Prostate gland (tissue), 2 donors: ENCODE measurements at regions not wholly inside any gene's neighbourhood (a gene's known extent, or its start where the extent isn't known, plus 50 kb on each side); places are given as distances from the start of the nearest gene placed in this dataset.
A peak's percentile ranks its signal among the peaks of the same experiment; 100 is the strongest.
"Not testable (repeated sequence)": the region's sequence is repeated elsewhere in the genome, so short reads cannot be mapped to it uniquely, and the experiment has no call there.

Experiments used
- DNase-seq: peaks from one replicate; pipeline ENCODE4 v3.0.0-alpha.2; 2019; ENCODE audit warnings: low spot score
- H3K27ac ChIP-seq, 2 donors: fragments of 200-600 bp; sonication (generic); 2 replicates each; pipeline ENCODE4 v1.5.1; 2017 to 2019
- H3K27me3 ChIP-seq: fragments of 200-600 bp; sonication (generic); replicated peaks from 2 replicates; pipeline ENCODE4 v1.5.1; 2019; ENCODE audit not compliant: insufficient read depth
- H3K36me3 ChIP-seq, 2 donors: fragments of 200-600 bp; sonication (generic); 1 replicate in 1 of 2; 2 replicates in 1 of 2; pipeline versions ENCODE4 v1.5.1 to v1.8.1; 2017 to 2019
- H3K4me1 ChIP-seq: fragments of 200-600 bp; sonication (generic); replicated peaks from 2 replicates; pipeline ENCODE4 v1.5.1; 2019
- H3K4me3 ChIP-seq, 2 donors: fragments of 200-600 bp; sonication (generic); 2 replicates each; pipeline ENCODE4 v1.5.1; 2017 to 2019
- H3K9me3 ChIP-seq: fragments of 200-600 bp; sonication (generic); 2 replicates; pipeline ENCODE4 v1.5.1; 2017
- POLR2A ChIP-seq: fragments of 450-650 bp; IDR thresholded peaks from one replicate; pipeline ENCODE4 v1.6.1; 2016; ENCODE audit warnings: antibody characterized with exemption, mild to moderate bottlenecking
- POLR2AphosphoS5 ChIP-seq: sonication (generic); formaldehyde crosslinking; IDR thresholded peaks from one replicate; pipeline ENCODE4 v1.6.1; 2017; ENCODE audit warnings: antibody characterized with exemption
- WGBS: methylation state at CpG from one replicate; pipeline ENCODE4 v1.1.5; 2018; 5-methylcytosine and 5-hydroxymethylcytosine counted together
- intact Hi-C: fragments of 100-400 bp; cut with DNase I; formaldehyde crosslinking; loops from one replicate; pipeline ENCODE4 v1.14.2; 2022
- TF ChIP-seq, protein P1 (sequence below), 4 experiments: fragments of 200-600 bp in 2 of 4; fragments of 450-650 bp in 2 of 4; sonication (generic) in 2 of 4; IDR thresholded peaks; 1 replicate in 3 of 4; 2 replicates in 1 of 4; pipeline ENCODE4 v1.5.1; 2016 to 2019; ENCODE audit warnings: antibody characterized with exemption in 4 of 4, mild to moderate bottlenecking in 2 of 4, moderate library complexity in 2 of 4

DNA sequence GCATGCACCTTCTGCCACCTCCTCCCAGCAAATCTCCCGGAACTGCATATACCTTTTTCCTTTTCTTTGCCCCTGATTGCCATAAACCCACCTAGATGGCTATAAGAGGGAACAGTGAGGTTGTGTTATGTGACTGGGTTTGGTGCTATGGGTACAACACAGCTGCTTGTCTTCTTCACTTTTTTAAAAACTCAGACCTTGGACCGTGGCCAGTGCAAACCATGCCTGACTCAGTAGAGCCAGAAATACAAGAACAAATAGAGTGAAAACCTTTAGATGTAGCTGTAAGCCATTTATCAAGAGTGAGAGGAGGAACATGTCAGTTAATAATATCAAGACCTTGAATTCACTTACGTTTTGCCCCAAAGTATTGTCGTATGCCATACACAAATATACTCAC is 267.4 kb upstream of the CHAC2 start:
- Histone ChIP-seq H3K27ac (no peak overlapping the region), H3K27me3 (no peaks in the 10 kb centered on the region), H3K4me3 (no peak overlapping the region), H3K4me1 (no peaks in the 10 kb centered on the region), H3K9me3 (no peaks in the 10 kb centered on the region), H3K36me3 (no peaks in the 10 kb centered on the region)
- TF ChIP-seq, protein P1, sequence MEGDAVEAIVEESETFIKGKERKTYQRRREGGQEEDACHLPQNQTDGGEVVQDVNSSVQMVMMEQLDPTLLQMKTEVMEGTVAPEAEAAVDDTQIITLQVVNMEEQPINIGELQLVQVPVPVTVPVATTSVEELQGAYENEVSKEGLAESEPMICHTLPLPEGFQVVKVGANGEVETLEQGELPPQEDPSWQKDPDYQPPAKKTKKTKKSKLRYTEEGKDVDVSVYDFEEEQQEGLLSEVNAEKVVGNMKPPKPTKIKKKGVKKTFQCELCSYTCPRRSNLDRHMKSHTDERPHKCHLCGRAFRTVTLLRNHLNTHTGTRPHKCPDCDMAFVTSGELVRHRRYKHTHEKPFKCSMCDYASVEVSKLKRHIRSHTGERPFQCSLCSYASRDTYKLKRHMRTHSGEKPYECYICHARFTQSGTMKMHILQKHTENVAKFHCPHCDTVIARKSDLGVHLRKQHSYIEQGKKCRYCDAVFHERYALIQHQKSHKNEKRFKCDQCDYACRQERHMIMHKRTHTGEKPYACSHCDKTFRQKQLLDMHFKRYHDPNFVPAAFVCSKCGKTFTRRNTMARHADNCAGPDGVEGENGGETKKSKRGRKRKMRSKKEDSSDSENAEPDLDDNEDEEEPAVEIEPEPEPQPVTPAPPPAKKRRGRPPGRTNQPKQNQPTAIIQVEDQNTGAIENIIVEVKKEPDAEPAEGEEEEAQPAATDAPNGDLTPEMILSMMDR (IDR thresholded peaks at IDR 0.05) = no peak
- TF ChIP-seq POLR2AphosphoS5 = no peak
- TF ChIP-seq POLR2A = no peak
- 69% methylated on average over 4 of the region's 4 CpGs for WGBS
- intact Hi-C loops = no loop called here
- DNase-seq = peak; percentile 9

DNA sequence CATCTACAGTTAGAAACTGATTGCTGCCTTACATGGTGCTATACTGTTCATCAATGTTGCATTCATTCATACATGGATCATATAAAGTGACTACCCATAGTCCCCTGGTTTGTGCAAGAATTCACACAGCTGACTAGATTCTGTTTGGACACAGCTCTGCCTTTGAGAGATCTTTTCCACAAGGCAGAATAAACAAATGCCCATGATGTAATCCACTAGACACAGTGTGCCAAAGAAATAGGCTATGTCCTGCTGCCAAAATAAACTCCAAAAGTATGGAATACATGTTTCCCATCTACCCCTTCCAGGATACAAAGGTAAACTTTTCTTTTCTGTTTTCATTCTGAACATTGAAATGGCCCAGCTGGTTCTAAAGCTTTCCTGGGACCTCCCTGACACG is 269.4 kb upstream of the CHAC2 start:
- peak overlapping the region in 1 of 2 donors; percentile 10 for H3K27ac ChIP-seq
- H3K9me3 ChIP-seq = no peaks in the 10 kb centered on the region
- no peaks in the 10 kb centered on the region for H3K27me3 ChIP-seq
- intact Hi-C loops = no loop called here
- TF ChIP-seq POLR2AphosphoS5 = peak; percentile 81
- TF ChIP-seq POLR2A = no peak
- no peak overlapping the region for H3K4me3 ChIP-seq
- no peaks in the 10 kb centered on the region for H3K36me3 ChIP-seq
- DNase-seq = peak; percentile 16
- H3K4me1 ChIP-seq = no peaks in the 10 kb centered on the region
- 30% methylated on average over 1 of the region's 1 CpG for WGBS

DNA sequence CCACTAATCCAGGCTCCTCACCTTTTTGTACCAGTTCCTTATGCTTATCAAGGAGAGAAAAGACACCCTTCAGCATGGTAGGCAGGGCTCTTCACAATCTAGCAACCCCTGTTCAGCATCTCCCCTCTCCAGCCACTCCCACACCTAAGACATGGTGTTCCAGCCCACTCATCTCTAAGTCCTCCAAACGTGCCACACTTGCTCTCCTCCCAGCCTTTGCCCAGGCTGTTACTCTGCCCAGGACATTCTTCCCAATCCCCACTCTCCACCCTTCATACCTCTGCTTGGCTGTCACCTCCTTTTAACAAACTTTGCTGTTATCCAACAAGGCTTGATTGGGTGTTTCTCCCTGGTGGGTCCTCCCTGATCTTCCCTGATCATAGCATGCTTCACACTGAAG is 270.6 kb upstream of the CHAC2 start:
- 55% methylated on average over 1 of the region's 1 CpG for WGBS
- no peaks in the 10 kb centered on the region for H3K36me3 ChIP-seq
- no peak for TF ChIP-seq POLR2AphosphoS5
- TF ChIP-seq, protein P1 (IDR thresholded peaks at IDR 0.05) = no peak
- TF ChIP-seq POLR2A = no peak

DNA sequence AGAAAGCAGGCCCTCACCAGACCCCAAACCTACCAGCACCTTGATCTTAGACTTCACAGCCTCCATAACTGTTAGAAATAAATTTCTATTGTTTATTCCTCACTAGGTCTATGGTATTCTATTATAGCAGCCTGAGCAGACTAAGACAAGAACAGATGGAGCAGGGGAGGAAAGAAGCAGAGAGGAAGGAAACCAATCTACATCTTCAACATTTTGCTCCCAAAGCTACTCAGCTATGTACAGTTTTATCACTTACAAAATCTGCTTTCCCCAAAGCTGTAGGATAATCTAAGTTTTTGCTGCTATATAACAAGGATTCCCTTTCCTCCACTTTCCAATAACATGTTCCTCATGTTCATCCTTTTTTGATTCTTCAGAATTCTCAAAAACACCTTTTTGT is 274.4 kb upstream of the CHAC2 start:
- no peak for DNase-seq
- Histone ChIP-seq H3K4me3 (no peak overlapping the region), H3K9me3 (no peaks in the 10 kb centered on the region), H3K27ac (no peak overlapping the region), H3K36me3 (no peaks in the 10 kb centered on the region), H3K27me3 (no peaks in the 10 kb centered on the region), H3K4me1 (no peaks in the 10 kb centered on the region)
- TF ChIP-seq POLR2AphosphoS5 (no peak), POLR2A (no peak)
- TF ChIP-seq, protein P1 (IDR thresholded peaks at IDR 0.05) = no peak
- intact Hi-C loops = no loop called here

More for the DNA sequence above, 270.6 kb upstream of the CHAC2 start:
- intact Hi-C loops = no loop called here
- Histone ChIP-seq H3K27me3 (no peaks in the 10 kb centered on the region), H3K27ac (no peak overlapping the region), H3K4me3 (no peak overlapping the region), H3K9me3 (no peaks in the 10 kb centered on the region), H3K4me1 (no peaks in the 10 kb centered on the region)
- DNase-seq = no peak

DNA sequence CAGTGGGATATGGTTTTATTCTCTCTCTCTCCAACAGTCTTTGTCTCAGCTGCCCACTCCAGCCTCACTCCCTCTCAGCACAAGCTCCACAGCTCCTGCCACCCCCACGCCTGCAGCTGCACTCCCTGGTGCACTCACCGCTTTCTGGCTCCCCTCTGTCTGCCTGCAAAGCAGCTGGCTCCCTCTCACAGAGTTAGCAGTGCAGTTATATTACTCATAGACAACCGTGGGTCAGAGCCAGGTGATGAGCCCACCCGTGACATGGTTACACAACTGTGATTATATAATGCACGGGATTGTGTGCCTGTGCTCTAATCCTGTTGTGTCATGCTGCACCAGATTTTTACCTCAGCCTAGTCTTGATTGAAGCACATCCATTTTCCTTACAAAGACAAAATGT is 276.9 kb upstream of the CHAC2 start:
- Histone ChIP-seq H3K36me3 (no peaks in the 10 kb centered on the region), H3K4me1 (no peaks in the 10 kb centered on the region), H3K9me3 (no peaks in the 10 kb centered on the region), H3K27ac (no peak overlapping the region), H3K4me3 (no peak overlapping the region), H3K27me3 (no peaks in the 10 kb centered on the region)
- intact Hi-C loops = no loop called here
- TF ChIP-seq POLR2A = no peak
- TF ChIP-seq, protein P1 (IDR thresholded peaks at IDR 0.05) = no peak
- no peak for TF ChIP-seq POLR2AphosphoS5
- WGBS = 35% methylated on average over 5 of the region's 5 CpGs
- no peak for DNase-seq

DNA sequence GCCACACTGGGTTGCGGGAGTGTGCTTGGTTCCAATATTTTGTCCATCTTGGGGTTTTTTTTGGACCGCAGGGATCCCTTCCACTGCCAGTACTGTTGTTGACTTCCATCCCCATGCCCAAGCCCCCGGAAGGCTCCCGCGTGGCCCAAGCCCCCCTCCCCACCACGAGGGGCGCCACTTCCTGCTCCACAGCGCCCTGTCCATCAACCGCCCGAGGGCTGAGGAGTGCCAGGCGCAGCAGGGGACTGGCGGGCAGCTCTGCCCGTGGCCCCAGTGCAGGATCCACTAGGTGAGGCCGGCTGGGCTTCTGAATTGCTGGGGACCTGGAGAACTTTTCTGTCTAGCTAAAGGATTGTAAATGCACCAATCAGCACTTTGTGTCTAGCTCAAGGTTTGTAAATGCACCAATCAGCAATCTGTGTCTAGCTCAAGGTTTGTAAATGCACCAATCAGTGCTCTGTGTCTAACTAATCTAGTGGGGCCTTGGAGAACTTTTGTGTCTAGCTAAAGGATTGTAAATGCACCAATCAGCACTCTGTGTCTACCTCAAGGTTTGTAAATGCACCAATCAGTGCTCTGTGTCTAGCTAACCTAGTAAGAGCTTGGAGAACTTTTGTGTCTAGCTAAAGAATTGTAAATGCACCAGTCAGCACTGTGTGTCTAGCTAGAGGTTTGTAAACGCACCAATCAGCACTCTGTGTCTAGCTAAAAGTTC is 281.3 kb upstream of the CHAC2 start:
- DNase-seq = not testable (repeated sequence)

More for the DNA sequence above, 281.3 kb upstream of the CHAC2 start:
- intact Hi-C loops, H3K27ac ChIP-seq, H3K4me1 ChIP-seq, H3K36me3 ChIP-seq, H3K27me3 ChIP-seq, H3K4me3 ChIP-seq, H3K9me3 ChIP-seq: not testable (repeated sequence)
- WGBS = 97% methylated on average over 15 of the region's 15 CpGs
